Testis (tissue), 2 donors: ENCODE measurements at regions not wholly inside any gene's neighbourhood (a gene's known extent, or its start where the extent isn't known, plus 50 kb on each side); places are given as distances from the start of the nearest gene placed in this dataset.

Source experiments
- POLR2A ChIP-seq: fragments of 450-650 bp; IDR thresholded peaks from one replicate; pipeline ENCODE4 v1.6.1; 2017; ENCODE audit warnings: antibody characterized with exemption, mild to moderate bottlenecking, moderate library complexity
- TF ChIP-seq, protein P1 (sequence below), 3 experiments: fragments of 450-650 bp in 2 of 3; fragments of 200-600 bp in 1 of 3; sonication (generic) in 1 of 3; IDR thresholded peaks; one replicate each; pipeline ENCODE4 v1.5.1; 2016 to 2019; ENCODE audit warnings: antibody characterized with exemption in 3 of 3, mild to moderate bottlenecking in 2 of 3, moderate library complexity in 1 of 3

DNA sequence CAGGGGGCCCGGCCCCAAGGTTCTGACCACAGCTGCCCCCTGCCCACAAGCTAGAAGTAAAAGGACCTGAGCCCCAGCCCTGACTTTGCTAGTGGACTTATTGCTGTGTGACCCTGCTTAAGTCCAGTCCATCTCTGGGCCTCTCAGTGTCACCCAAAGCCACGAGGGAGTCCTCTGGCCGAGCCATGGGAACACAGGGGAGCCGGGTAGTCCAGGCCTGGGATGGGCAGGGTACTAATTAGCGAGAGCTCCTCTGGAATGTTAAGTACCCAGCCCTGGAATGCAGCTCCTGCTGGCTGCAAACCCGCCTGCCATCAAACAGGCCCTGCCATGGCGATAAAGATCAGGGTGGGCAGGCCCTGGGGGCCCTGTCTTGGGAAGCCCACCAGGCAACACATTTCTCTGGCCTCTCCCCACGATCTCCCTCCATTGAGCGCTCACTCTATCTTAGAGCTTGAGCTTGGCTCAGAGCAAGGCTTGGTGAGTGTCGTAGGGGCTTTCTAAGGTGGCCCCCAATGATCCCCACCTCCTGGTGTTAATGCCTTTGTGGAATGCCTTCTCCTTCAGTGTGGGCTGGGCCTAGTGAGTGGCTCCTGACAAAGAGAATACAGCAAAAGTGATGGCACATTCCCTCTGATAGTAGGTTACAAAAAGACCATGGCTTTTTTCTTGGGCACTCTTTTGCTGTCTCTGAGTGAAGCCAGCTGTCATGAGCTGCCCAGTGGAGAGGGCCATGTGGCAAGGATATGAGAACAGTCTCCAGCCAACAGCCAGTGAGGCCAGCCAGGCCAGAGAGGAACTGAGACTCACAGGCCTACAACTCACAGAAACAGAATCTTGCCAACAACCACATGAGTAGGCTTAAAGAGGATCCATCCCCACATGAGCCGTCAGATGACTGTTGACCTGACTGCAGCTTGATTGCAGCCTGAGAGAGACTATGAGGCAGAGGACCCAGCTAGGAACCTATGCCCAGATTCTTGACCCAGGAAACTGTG lies 133.1 kb downstream of the SMAD6 start:
- TF ChIP-seq, protein P1, sequence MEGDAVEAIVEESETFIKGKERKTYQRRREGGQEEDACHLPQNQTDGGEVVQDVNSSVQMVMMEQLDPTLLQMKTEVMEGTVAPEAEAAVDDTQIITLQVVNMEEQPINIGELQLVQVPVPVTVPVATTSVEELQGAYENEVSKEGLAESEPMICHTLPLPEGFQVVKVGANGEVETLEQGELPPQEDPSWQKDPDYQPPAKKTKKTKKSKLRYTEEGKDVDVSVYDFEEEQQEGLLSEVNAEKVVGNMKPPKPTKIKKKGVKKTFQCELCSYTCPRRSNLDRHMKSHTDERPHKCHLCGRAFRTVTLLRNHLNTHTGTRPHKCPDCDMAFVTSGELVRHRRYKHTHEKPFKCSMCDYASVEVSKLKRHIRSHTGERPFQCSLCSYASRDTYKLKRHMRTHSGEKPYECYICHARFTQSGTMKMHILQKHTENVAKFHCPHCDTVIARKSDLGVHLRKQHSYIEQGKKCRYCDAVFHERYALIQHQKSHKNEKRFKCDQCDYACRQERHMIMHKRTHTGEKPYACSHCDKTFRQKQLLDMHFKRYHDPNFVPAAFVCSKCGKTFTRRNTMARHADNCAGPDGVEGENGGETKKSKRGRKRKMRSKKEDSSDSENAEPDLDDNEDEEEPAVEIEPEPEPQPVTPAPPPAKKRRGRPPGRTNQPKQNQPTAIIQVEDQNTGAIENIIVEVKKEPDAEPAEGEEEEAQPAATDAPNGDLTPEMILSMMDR (IDR thresholded peaks at IDR 0.05), result no peak
- no peak for TF ChIP-seq POLR2A
